Activated CD8-positive, alpha-beta memory T cell treated with anti-CD3 and anti-CD28 coated beads for 36 hours (primary cell): ENCODE measurements at regions not wholly inside any gene's neighbourhood (a gene's known extent, or its start where the extent isn't known, plus 50 kb on each side); places are given as distances from the start of the nearest gene placed in this dataset.

Experiments used
- CTCF ChIA-PET: fragments of 350-600 bp; sonication (Branson Sonifier 250); formaldehyde crosslinking; loops from one replicate; lab custom pipeline; 2021; ENCODE audit warnings: antibody characterized with exemption; lab: Charles Lee
- POLR2A ChIA-PET: fragments of 350-600 bp; sonication (Branson Sonifier 250); formaldehyde crosslinking; loops from one replicate; lab custom pipeline; 2021; ENCODE audit warnings: antibody characterized with exemption; lab: Charles Lee

DNA sequence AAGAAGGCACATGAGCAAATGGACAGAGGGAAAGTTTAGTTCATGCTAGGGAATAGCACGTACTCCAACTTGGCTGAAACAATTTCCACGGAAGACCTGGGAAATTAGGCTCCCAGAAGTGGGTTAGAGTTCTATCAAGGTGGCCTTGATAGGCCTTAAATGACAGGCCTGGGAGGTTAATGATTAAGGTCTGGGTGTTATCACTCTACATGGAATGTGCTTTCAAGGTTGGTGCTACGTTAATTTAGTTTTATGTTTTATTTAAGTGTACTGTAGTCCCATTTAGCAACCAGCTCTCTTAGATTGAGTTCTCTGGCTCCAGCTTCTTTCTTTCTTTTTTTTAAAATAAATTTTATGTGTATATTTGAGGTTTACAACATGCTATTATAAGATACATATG, 121.4 kb upstream of the MEF2C start:
- POLR2A ChIA-PET: no interaction called here
- CTCF ChIA-PET: no interaction called here

DNA sequence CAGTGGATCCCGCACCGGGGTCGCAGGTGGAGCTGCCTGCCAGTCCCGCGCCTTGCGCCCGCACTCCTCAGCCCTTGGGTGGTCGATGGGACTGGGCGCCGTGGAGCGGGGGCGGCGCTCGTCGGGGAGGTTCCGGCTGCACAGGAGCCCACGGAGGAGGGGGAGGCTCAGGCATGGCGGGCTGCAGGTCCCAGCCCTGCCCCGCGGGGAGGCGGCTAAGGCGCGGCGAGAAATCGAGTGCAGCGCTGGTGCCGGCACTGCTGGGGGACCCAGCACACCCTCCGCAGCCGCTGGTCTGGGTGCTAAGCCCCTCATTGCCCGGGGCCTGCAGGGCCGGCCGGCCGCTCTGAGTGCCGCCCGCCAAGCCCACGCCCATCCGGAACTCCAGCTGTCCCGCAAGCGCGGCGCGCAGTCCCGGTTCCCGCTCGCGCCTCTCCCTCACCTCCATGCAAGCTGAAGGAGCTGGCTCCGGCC, 120.6 kb upstream of the MEF2C start:
- ChIA-PET CTCF (no interaction called here), POLR2A (no interaction called here)

DNA sequence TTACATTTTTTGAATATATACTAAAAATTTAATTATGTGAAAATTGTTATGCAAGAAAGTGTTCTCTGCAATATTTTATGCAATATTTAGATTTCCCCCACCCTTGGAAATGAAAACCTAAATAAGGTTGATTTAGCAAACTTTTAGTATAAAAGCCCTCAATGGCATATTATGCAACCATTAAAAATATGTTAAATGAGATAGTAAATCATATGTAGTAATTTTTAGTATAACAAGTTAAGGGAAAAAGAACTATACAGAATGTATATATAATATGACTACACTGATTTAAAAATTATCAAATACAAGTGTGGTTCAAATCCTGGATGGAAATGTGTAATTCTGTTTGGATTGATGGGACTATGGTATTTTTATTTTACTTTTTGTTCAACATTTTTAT, 116.9 kb upstream of the MEF2C start:
- ChIA-PET CTCF (no interaction called here), POLR2A (no interaction called here)

DNA sequence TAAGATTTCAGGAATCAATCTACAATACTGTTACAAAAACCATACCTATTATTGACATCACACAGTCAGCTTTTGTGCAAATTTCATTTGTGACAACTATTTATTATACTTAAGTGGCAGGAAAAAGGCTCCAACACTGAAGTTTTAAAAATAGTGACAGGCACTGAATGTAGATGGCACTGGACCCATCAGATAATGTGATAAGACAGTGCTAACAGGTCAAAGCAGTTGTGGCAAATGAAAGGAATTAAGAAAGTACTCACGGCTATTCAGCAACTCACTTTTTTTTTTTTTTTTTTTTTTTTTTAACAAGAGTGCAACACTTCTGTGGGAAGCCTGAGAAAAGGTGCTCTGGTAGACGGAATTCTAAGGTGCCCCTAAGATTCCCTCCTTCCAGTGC, 115.0 kb upstream of the MEF2C start:
- ChIA-PET POLR2A (no interaction called here), CTCF (no interaction called here)

DNA sequence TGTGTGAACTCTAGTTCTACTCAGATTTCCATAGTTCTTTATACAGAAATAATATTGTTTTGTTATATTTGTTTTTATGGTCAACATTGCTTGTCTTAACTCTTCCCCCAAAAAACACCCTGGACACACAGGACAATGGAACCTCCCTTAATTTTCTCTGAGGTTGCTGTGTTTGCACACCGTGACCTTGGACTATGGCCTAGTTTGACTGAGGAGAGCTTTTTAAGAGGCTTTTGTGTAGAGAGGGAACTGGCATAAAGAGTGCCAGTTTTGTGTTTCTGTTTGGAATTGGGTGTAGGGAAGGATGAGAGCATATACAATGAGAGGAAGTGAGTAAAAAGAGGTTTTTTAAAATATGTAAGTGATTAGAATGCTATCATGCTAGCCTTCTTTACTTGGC, 101.1 kb upstream of the MEF2C start:
- ChIA-PET POLR2A (no interaction called here), CTCF (interaction anchor here (0.5 kb wide), 1 partner anchor 1280 kb away, joined by 6 read pairs; no protein-coding TSS in a partner anchor)

DNA sequence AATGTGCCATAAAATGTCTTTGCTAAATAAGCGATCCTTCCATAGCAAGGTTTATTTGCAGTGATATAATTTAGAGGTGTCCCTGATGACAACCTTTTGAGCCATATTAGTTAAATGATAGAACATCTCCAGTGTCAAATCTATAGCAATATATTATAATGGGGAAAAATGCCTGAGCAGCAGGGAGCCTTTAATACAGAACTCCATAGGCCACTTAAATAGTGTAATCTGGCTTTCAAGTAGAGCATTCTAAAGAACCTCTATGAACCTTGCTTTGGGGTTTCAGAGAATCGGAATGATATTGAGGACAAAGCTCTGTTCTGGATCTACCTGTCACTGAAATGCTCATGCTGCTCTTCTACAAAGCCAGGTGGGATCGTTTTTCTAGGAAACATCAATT, 96.7 kb upstream of the MEF2C start:
- ChIA-PET CTCF (no interaction called here), POLR2A (no interaction called here)

DNA sequence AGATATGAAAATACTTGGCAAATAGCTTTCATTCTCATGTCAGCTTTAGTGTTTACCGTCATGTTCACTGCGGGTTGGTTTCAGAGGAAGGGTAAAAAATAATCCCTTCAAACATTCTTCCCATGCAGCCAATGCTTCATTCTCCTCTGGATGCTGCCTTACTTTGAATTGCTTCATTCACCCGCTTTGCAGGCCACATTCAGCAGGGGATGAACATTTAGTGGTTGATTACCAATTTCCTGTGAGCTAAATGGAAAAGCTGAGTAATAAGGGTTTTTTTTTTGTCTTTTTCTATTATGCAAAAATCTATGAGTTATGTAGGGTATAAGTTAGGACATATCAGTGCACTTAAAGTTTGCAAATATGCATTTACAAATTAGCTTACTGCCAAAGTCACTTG, 96.3 kb upstream of the MEF2C start:
- ChIA-PET CTCF (no interaction called here), POLR2A (no interaction called here)

DNA sequence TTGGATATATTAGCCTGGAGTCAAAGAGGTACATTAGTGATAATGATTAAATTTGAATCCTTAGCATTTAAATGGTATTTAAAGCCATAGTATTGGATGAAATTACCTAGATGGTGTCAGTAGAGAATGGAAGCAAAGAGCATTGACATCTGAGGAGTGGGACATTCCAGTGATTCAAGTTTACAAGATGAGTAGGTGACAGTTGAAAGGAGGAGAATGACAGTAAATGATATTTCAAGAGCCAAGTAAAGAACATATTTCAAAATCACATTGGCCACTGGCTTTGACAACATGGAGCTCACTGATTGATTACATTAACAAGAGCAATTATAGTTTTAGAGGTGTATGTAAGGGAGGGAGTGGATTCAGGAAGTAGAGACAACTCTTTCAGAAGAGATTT, 93.9 kb upstream of the MEF2C start:
- ChIA-PET CTCF (no interaction called here), POLR2A (no interaction called here)

DNA sequence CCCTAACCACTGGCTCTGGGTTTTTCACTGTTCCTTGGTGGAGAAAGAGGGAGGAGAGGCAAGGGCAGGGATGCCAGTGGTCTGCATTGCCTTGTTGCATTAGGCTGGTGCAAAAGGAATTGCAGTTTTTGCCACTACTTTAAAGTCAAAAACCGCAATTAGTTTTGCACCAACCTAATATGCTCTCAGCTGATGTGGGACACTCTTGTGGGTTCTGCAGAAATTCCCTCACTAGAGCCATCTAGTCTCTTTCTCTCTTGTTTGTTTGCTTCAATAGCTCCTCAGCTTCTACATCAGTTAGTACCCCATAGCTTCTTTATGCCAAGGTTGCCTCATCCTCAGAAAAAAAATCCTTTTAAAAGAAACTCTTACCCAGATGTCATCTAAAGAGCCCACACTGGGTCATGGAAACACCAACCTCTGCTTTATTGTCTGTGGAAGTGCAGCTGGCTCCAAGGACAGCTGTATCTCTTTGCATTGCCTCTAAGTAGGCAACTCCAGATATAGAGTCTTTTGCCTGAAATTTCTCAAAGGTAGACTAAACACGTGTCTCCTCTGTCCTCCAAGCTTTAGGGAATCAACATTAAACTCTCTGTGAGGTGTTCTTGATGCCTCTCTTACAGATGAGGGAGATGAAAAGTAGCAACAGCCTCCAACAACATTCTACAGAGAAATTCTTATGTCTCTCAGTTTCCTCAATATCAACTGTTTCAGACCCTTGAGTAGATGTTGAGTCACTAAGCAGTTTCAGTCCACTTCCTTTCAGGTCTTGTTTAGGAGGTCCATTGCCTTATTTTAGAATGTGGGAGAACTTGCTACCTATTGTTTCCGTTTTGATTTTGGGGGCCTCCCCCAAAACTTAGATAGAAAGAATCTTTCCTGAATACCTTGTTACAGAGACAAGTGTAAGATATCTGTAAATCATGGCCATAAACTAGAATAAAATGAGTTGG, 84.9 kb upstream of the MEF2C start:
- ChIA-PET POLR2A (no interaction called here), CTCF (no interaction called here)

DNA sequence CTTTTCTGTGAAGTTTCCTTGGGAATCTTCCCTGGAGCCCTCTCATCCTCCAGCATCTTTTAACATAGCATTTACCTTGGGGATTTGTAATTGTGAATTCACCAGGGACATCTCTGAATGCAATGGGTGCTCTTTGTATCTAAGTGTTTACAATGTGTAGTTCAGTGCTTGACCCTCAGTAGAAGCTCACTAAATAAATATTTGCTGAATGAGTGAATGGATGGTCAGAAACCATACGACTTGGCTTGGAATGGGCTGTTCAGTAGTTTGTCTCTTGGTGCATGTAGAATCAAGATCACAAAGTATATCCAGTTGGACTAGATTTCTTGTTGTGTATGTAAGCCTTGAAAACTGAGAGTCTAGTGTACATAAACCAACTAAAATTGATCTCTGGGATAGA, 81.8 kb upstream of the MEF2C start:
- ChIA-PET CTCF (no interaction called here), POLR2A (no interaction called here)

DNA sequence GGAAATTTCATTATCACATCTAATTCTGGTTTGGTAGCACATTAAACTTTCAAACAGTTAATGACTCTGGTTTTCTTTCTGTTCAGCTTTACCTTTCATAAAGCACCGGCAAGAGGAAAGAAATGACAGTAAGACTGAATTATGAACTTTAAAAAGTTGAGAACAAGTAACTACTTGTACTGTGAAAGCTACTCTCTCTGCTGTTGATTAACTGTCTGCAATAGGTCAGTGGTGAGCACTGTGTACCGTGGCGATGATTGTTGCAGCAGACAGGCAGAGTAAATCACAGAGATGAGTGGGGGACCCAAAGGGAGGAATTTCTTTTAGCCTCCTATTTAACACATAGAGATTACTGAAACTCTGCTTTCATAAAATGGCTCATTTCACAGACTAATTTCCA, 74.0 kb upstream of the MEF2C start:
- ChIA-PET POLR2A (no interaction called here), CTCF (no interaction called here)

DNA sequence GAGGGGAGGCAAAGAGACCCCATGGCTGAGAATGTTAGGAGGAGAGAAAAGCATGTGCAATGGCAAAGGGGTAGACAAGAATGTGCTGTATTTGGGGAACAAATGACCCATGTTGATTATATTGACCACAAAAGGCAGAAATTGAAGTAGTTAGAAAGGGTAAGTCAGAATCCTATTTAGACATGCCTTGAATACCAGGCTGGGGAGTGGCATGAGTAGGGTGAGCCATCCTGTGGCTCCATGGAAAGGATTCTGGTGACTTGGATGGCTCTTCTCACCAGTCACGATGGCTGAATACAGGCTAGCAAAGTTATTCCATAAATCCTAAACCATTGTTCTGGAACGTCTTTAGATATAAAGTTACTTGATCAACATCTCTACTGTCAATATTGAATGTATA, 73.4 kb upstream of the MEF2C start:
- POLR2A ChIA-PET: no interaction called here

DNA sequence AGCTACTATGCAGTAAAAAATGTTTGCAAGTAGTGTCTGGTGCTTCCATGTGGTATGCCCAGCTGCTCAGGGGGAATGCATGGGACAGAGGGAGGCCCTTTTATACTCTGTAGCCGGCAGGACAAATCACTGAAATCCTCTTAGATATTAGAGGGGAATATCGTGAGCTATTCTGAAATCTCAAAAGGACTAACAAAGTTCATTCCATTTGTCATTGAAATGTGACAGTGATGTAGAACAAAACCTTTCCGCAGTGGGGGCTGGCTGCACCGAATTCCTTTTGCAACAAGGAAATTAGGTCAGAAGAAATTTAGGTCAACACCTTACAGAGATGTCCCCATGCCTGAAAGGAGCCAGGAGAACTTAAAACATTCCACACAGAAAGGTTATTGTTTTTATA, 72.4 kb upstream of the MEF2C start:
- ChIA-PET POLR2A (no interaction called here), CTCF (no interaction called here)

More for the DNA sequence above, 73.4 kb upstream of the MEF2C start:
- CTCF ChIA-PET: no interaction called here

DNA sequence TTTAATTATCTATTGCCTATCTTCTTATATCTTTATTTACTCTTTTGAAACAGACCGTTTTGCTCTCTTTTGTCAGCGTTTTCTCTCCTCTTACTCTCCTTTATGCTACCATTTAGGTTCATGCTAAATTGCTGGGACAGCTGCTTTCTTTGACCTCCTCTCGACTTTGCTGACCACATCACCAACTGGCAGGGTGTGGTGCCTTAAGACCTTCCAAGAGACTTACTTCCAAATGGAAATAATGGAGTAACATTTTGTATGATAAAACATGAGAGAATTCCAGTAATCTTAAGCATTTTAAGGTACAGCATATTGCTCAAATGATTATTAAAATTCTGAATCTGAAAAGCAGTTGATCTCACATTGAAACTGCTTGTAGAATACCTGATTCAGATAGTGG, 71.5 kb upstream of the MEF2C start:
- CTCF ChIA-PET: no interaction called here
- POLR2A ChIA-PET: no interaction called here

DNA sequence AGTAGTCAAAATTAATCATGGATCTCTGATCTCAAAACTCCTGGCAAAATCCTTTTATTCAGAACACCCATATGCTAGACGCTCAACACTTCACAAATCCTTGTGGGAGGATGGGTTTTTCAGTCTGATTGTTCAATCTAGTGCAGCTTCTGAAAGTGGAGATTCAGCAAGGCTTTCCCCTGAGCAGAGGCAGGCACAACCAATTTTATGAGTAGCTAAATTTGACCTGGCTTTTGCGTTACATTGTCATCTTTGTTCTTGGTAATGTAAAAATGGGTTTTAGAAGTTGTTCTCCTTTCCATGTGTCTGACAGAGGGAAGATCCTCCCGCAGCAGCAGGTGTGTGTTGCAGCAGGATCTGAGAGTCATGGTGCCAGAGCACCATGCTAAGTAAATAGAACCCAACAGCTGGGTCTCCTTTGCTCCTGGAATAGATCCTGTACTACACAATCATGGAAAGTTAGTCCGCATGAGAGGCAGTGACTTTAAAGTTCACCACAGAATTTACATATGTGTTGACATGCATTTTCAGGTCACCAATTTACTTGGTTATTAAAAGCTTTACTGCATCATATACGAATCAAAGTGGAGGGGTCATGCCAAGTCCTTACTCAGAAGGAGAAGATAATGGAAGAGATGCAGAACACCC, 70.1 kb upstream of the MEF2C start:
- POLR2A ChIA-PET: no interaction called here
- CTCF ChIA-PET: no interaction called here

DNA sequence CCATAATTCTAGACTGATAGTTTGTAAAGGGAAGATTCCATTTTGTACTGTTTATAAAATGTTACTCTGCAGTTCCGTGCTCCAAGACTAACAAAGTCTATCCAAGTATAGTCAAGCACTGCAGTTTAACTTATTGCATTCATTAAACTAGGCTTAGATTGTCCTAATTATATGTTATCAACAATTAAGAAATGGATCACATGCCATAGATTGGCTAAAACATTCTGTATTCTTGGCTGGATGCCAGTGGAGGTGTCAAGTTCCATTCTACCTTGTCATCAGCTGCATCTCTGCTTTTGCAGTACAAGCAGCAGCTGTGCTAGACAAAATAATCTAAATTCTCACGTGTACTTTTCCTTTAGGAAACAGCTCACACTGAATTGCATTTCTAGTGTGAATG, 69.4 kb upstream of the MEF2C start:
- ChIA-PET CTCF (no interaction called here), POLR2A (no interaction called here)

DNA sequence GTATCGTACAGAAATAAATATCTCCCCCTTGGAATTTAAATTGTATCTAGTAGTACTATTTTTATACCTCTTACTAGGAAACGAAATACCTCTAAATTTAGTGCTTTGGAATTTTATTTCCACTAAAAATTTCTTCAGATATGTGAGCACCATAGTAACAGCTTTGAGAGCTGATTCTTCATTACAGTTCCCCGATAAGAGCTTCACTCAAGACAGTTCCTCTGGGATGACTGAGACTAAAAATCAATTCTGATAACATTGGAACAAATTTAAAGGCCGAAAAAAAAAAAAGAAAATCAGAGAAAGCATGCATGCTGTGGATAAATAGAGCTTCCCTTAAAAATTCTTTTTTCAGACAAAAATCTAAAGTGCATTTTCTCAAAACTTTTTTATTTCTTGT, 68.5 kb upstream of the MEF2C start:
- POLR2A ChIA-PET: no interaction called here
- CTCF ChIA-PET: no interaction called here

DNA sequence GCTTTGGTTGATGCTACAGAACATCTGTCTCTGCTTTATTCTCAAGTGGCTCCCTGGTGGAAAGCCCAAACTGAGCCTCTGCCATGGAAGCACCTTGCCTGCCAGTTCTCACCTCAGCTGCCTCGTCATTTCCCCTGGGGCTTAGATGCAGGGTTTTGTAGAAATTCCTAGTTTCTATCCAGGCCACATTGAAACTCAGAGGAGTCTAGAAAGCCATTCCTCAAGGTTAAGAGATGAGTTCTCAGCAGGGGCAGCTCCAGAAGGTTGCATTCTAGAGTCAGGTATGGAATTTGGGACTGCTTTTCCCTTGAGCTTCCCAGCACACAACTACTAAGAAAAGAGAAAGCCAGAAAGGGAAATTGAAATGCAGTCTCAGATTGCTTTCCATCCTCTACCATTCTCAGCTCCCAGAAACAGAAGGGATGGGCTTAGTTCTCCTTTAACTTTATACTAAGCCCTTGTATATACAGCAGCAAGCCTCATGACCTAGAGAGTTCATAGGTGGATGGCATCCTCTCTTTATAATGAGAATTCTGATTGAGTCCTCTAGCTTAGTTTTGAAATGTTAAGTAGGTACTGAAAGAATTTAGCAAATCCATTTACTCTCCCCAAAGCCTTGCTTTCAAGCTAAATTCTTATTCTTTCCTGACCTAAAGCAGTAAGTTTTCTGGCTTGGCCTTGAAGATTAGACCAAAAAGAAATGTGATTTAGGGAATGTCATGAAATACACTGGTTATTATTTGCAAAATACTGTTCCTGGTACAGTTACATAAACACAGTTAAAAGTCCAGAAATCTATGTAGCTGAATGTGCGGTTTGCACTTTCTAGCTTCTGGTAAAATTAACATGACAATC, 66.0 kb upstream of the MEF2C start:
- ChIA-PET POLR2A (no interaction called here), CTCF (no interaction called here)

DNA sequence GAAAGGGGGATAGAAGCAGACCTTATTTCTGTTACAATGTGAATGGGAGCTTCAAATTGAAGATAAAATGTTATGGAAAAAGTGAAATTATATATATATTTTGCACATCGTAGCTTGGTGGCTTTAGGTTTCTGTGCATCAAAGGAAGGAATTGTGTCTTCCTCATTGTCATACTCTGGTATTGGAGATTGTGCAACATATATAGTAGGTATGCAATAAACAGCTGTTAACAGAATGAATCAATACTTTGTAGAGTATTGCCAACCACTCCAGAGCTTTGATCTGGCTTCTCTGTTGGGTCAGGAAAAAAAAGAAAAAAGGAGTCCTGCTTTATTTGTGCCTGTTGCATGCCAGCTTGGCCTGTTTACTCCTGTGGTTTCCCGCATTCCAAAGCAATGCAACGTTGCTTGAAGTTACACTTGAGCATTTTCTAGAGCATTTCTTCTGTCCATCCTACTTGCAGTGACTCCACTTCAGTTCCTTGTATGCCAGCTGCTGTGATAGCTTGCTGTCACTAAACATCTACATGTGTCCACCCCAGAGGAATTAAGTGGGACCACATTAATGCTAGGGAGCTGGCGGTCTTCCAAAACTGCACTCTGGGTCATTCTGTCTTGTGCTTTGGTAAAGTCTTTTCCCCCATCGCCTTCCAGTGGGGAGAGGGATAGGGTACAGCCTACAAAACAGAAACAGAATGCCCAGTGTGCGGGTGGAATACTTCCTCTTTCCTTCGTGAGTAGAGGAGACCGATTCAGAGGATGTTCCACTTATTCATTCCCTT, 62.0 kb upstream of the MEF2C start:
- POLR2A ChIA-PET: no interaction called here

More for the DNA sequence above, 62.0 kb upstream of the MEF2C start:
- CTCF ChIA-PET: no interaction called here
